Upper lobe of left lung (tissue), 6 donors: ENCODE measurements at regions not wholly inside any gene's neighbourhood (a gene's known extent, or its start where the extent isn't known, plus 50 kb on each side); places are given as distances from the start of the nearest gene placed in this dataset.

Source experiments
- ATAC-seq, 2 donors: fragments of 200-7000 bp; cut with Tn5 transposase; one replicate each; pipeline ENCODE4 v1.9.1; 2022; ENCODE audit warnings: mild to moderate bottlenecking in 2 of 2, moderate library complexity in 2 of 2; ENCODE audit not compliant: low FRiP score in 2 of 2
- DNase-seq, 2 donors: peaks; one replicate each; pipeline ENCODE4 v3.0.0-alpha.2; 2019 to 2020
- H3K27ac ChIP-seq, 4 donors: fragments of 200-600 bp; sonication (generic); one replicate each; pipeline ENCODE4 v1.5.1; 2016 to 2019
- H3K27me3 ChIP-seq, 4 donors: fragments of 200-600 bp; sonication (generic); one replicate each; pipeline ENCODE4 v1.5.1; 2017 to 2019
- H3K36me3 ChIP-seq, 4 donors: fragments of 200-600 bp; sonication (generic); one replicate each; pipeline ENCODE4 v1.5.1; 2016 to 2019
- H3K4me1 ChIP-seq, 4 donors: fragments of 200-600 bp; sonication (generic); one replicate each; pipeline ENCODE4 v1.5.1; 2018 to 2019
- H3K4me3 ChIP-seq, 4 donors: fragments of 200-600 bp; sonication (generic); one replicate each; pipeline ENCODE4 v1.5.1; 2017 to 2019; ENCODE audit warnings: mild to moderate bottlenecking in 2 of 4, moderate library complexity in 1 of 4
- H3K9me3 ChIP-seq, 4 donors: fragments of 200-600 bp; sonication (generic); one replicate each; pipeline ENCODE4 v1.5.1; 2018 to 2019
- EP300 ChIP-seq, 4 donors: sonication (generic); formaldehyde crosslinking; IDR thresholded peaks; one replicate each; pipeline ENCODE4 v1.5.1; 2017; ENCODE audit warnings: antibody characterized with exemption in 4 of 4, control low read depth in 2 of 4
- POLR2A ChIP-seq, 4 donors: fragments of 450-650 bp; IDR thresholded peaks; one replicate each; pipeline ENCODE4 v1.5.1; 2016 to 2017; ENCODE audit warnings: antibody characterized with exemption in 4 of 4, mild to moderate bottlenecking in 2 of 4
- POLR2AphosphoS5 ChIP-seq, 2 donors: sonication (generic); formaldehyde crosslinking; IDR thresholded peaks; one replicate each; pipeline ENCODE4 v1.5.1; 2017; ENCODE audit warnings: antibody characterized with exemption in 2 of 2
- WGBS, 2 donors: methylation state at CpG; one replicate each; pipeline ENCODE4 v1.1.5; 2017 to 2018; 5-methylcytosine and 5-hydroxymethylcytosine counted together
- TF ChIP-seq, protein P1 (sequence below), 6 experiments: fragments of 450-650 bp in 4 of 6; fragments of 200-600 bp in 2 of 6; sonication (generic) in 2 of 6; IDR thresholded peaks; one replicate each; pipeline ENCODE4 v1.5.1; 2016 to 2019; ENCODE audit warnings: antibody characterized with exemption in 6 of 6
- donor health status: DM: no; HTN: no; CAD: no; lungs with moderate emphysema.
- donor health status: DM: no; HTN: yes; CAD: no; lungs with severe emphysema.

DNA sequence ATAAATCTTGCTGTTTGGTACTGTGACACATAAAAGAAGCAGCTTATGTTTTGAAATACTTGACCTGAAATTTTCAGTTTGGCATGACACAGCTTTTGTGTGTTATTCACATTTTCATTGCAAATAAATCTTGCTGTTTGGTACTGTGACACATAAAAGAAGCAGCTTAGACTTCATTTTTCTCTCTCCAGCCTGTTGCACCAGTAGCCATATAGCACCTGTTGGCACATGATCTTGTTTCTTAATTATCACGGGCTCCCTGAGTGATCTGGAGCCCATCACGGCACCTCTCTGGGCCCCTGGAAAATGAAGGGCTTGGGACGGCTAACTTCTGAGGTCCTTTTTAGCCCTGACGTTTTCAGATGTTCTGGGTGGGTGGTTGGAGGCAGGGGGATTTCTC lies 77.4 kb upstream of the SLCO3A1 start:
- 60 to 63% methylated on average over 4 of the region's 4 CpGs for WGBS, 2 donors
- TF ChIP-seq, protein P1, sequence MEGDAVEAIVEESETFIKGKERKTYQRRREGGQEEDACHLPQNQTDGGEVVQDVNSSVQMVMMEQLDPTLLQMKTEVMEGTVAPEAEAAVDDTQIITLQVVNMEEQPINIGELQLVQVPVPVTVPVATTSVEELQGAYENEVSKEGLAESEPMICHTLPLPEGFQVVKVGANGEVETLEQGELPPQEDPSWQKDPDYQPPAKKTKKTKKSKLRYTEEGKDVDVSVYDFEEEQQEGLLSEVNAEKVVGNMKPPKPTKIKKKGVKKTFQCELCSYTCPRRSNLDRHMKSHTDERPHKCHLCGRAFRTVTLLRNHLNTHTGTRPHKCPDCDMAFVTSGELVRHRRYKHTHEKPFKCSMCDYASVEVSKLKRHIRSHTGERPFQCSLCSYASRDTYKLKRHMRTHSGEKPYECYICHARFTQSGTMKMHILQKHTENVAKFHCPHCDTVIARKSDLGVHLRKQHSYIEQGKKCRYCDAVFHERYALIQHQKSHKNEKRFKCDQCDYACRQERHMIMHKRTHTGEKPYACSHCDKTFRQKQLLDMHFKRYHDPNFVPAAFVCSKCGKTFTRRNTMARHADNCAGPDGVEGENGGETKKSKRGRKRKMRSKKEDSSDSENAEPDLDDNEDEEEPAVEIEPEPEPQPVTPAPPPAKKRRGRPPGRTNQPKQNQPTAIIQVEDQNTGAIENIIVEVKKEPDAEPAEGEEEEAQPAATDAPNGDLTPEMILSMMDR (IDR thresholded peaks at IDR 0.05) = no peak
- TF ChIP-seq POLR2A (IDR thresholded peaks at IDR 0.05) (no peak), POLR2AphosphoS5 (IDR thresholded peaks at IDR 0.05) (no peak), EP300 (IDR thresholded peaks at IDR 0.05) (no peak)
- no peaks in the 10 kb centered on the region for H3K27me3 ChIP-seq
- H3K4me3 ChIP-seq = no peak overlapping the region
- no peaks in the 10 kb centered on the region for H3K9me3 ChIP-seq
- no peaks in the 10 kb centered on the region for H3K36me3 ChIP-seq
- H3K27ac ChIP-seq = no peak overlapping the region
- DNase-seq (no peak), ATAC-seq (no peak)
- no peaks in the 10 kb centered on the region for H3K4me1 ChIP-seq

DNA sequence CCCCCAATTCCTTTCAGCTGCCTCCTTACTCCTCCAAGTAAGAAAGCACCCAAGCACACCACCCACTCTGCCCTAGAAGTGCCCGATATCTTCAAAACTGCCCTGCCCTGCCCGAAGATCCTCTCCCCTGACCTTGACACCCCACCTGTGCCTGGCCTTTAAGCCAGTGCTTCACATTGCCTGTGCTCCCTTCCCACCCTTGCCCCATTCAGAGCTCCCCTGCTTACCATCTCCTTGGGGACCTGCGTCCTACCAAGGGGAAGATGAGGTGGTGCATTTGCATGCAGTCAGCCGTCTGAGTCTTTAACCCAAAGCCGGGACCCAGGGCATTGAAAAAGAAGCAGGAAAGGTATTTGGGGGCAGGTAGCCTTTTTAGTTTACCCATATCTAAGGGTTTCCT lies 73.5 kb upstream of the SLCO3A1 start:
- Histone ChIP-seq H3K27ac (no peak overlapping the region), H3K4me3 (no peak overlapping the region), H3K9me3 (no peaks in the 10 kb centered on the region), H3K27me3 (no peaks in the 10 kb centered on the region), H3K36me3 (no peaks in the 10 kb centered on the region), H3K4me1 (peaks cover 0 to 6% (median 2%) of the 10 kb centered on the region in 4 donors)
- no peak for ATAC-seq
- WGBS, 2 donors = 77 to 80% methylated on average over 5 of the region's 5 CpGs
- no peak for DNase-seq
- TF ChIP-seq POLR2A (IDR thresholded peaks at IDR 0.05) (no peak), EP300 (IDR thresholded peaks at IDR 0.05) (no peak), POLR2AphosphoS5 (IDR thresholded peaks at IDR 0.05) (no peak)
- TF ChIP-seq, protein P1 (IDR thresholded peaks at IDR 0.05) = no peak

DNA sequence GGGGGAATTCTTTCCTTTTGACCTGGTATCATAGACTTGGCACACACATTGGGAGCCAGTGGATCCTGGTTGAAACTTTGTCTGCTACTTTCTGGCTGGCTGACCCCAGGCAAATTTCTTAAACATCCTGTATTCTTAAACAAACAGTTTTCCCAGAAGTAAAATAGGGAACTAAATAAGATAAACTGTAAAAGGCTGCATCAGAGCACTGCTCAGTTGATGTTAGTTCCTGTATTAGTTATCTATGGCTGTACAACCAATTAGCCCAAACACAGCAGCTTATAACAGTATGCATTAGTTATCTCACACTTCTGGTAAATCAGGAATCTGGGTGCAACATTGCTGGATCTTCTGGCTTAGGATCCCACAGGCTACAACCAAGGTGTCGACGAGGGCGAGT lies 73.1 kb upstream of the SLCO3A1 start:
- WGBS, 2 donors = 89 to 92% methylated on average over 3 of the region's 3 CpGs
- DNase-seq = no peak
- no peaks in the 10 kb centered on the region for H3K27me3 ChIP-seq
- H3K9me3 ChIP-seq = no peaks in the 10 kb centered on the region
- H3K36me3 ChIP-seq = no peaks in the 10 kb centered on the region
- TF ChIP-seq EP300 (IDR thresholded peaks at IDR 0.05) (no peak), POLR2AphosphoS5 (IDR thresholded peaks at IDR 0.05) (no peak), POLR2A (IDR thresholded peaks at IDR 0.05) (no peak)
- TF ChIP-seq, protein P1 (IDR thresholded peaks at IDR 0.05) = no peak
- H3K4me1 ChIP-seq = peaks cover 0 to 6% (median 2%) of the 10 kb centered on the region in 4 donors
- no peak overlapping the region for H3K27ac ChIP-seq
- peak in 1 of 2 donors; percentile 53 for ATAC-seq
- H3K4me3 ChIP-seq = no peak overlapping the region

DNA sequence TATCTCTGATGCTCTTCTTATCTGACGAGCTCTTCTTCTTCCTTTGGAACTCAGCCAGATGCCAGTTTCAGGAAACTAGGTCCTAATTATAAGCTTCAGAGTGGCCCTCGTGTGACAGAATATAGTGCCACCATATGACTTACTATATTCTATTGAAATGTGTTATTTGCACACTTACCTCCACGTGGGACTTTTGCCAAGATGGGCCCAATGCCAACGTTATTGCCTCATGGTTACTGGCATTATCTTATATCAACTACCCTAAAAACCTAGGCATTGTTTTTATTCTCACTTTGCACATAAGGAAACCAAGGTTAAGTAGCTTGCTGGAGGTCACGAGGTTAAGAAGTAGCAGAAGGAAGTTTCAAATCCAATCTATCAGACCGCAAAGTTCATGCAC lies 71.3 kb upstream of the SLCO3A1 start:
- no peak for DNase-seq
- TF ChIP-seq, protein P1 (IDR thresholded peaks at IDR 0.05) = no peak
- no peak for TF ChIP-seq POLR2A (IDR thresholded peaks at IDR 0.05)
- TF ChIP-seq EP300 (IDR thresholded peaks at IDR 0.05) = no peak
- no peak for TF ChIP-seq POLR2AphosphoS5 (IDR thresholded peaks at IDR 0.05)
- WGBS, 2 donors = 26 to 32% methylated on average over 6 of the region's 6 CpGs
- Histone ChIP-seq H3K4me1 (peaks cover 0 to 6% (median 2%) of the 10 kb centered on the region in 4 donors), H3K27ac (no peak overlapping the region), H3K4me3 (no peak overlapping the region), H3K9me3 (no peaks in the 10 kb centered on the region), H3K27me3 (no peaks in the 10 kb centered on the region), H3K36me3 (no peaks in the 10 kb centered on the region)
- ATAC-seq = no peak

DNA sequence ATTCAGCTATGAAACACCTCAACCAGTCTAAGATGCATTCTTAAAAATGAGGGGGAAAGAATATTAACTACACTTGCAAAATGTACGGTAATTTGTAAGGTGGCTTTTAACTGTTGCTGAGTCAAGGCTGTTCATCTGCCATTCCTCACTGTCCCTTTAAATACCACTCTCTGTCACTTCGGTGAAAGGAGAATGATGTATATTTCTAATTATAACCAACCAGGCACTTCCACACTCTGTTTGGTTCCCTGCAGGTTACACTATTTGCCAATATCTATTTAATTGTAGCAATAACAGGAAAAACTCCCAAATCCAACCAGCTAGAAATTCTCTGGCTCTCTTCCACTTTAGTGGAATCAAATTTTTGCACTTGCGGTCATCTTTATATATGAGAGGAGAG lies 70.5 kb upstream of the SLCO3A1 start:
- Histone ChIP-seq H3K9me3 (no peaks in the 10 kb centered on the region), H3K4me3 (no peak overlapping the region), H3K27ac (no peak overlapping the region), H3K27me3 (no peaks in the 10 kb centered on the region), H3K36me3 (no peaks in the 10 kb centered on the region), H3K4me1 (peaks cover 0 to 6% (median 2%) of the 10 kb centered on the region in 4 donors)
- no peak for TF ChIP-seq POLR2AphosphoS5 (IDR thresholded peaks at IDR 0.05)
- ATAC-seq (no peak), DNase-seq (no peak)
- WGBS, 2 donors = 57 to 68% methylated on average over 3 of the region's 3 CpGs
